ENCODE measurements at regions not wholly inside any gene's neighbourhood (a gene's known extent, or its start where the extent isn't known, plus 50 kb on each side); places are given as distances from the start of the nearest gene placed in this dataset.
A peak's percentile ranks its signal among the peaks of the same experiment; 100 is the strongest.
"Not testable (repeated sequence)": the region's sequence is repeated elsewhere in the genome, so short reads cannot be mapped to it uniquely, and the experiment has no call there.

DNA sequence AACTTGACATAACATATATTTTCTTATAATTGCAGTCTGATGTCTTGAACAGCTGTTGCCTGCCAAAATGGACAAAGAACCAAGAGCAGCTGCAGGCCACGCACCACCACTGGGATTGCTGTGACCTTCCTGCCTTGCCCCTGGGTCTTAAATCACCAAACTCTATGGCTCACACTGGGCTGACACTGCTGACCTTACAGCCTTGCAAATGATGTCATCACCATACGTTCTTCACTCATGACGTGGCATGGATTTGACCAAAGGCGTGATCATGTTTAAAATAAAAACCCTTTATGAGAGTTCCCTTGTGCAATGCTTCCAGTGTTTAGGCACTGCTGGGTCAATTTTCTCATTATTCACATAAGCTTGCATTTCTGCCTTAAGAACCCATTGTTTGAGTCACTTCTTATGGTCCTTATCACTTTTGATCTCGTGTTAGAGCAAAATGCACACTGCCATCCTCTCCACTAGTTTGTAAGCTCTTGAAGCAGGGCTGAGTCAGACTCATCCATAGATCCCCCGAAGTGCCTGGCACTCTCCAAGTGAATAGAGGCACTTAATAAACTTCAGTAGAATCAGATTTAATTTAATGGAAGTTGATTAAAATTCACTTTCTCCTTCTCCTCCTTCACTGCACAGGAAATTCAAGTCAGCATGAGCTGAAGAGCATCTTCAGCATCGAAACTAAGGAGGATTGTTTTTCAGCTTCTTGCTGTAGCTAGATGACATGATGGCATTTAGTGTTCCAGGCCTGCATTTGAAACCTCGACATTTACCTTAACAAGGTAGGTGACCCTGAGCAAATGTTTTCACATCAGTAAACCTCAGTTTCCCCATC is 132.4 kb upstream of the PZP start:
- Mint-ChIP-seq H3K4me3 (peak overlapping the region; percentile 41), H3K27me3 (ENCODE audit: low read depth) (peaks cover 14% of the 10 kb centered on the region), H3K27ac (peak overlapping the region; percentile 56), H3K9me3 (peaks cover 10% of the 10 kb centered on the region), H3K36me3 (ENCODE audit: low read depth) (no peaks in the 10 kb centered on the region), H3K4me1 (ENCODE audit: low read depth) (peaks cover 20% of the 10 kb centered on the region)
- no peak for DNase-seq (ENCODE audit: low spot score)

DNA sequence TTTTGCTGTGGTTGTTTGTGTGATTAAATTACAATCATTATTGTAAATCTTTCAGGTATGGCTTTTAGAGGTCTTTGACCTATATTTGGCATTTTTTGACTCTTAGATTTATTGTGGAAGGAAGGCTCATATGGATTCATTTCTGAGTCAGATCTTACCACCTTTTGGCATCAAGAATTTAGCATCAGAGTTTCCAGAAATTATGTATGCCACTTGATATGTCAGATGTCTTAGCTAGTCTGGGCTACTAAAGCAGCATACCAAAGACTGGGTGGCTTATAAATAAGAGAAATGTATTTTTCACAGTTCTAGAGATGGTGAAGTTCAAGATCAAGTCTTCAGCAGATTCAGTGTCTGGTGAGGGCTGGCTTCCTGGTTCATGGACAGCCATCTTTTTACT is 129.5 kb upstream of the PZP start:
- Mint-ChIP-seq H3K9me3 (peaks cover 10% of the 10 kb centered on the region), H3K4me1 (ENCODE audit: low read depth) (peaks cover 18% of the 10 kb centered on the region), H3K27me3 (ENCODE audit: low read depth) (peaks cover 12% of the 10 kb centered on the region), H3K36me3 (ENCODE audit: low read depth) (no peaks in the 10 kb centered on the region), H3K27ac (no peak overlapping the region), H3K4me3 (no peak overlapping the region)
- DNase-seq (ENCODE audit: low spot score): no peak

DNA sequence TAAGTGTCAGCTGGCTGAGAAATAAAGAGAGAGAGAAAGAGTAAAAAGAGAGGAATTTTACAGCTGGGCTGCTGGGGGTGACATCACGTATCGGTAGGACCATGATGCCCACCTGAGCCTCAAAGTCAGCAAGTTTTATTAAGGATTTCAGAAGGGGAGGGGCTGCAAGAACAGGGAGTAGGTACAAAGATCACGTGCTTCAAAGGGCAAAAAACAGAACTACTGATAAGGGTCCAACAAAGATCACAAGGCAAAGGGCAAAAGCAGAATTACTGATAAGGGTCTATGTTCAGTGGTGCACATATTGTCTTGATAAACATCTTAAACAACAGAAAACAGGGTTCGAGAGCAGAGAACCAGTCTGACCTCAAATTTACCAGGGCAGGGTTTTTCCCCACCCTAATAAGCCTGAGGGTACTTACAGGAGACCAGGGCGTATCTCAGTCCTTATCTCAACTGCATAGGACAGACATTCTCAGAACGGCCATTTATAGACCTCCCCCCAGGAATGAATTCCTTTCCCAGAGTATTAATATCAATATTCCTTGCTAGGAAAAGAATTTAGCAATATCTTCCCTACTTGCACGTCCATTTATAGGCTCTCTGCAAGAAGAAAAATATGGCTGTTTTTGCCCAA is 128.3 kb upstream of the PZP start:
- Mint-ChIP-seq H3K9me3 (peaks cover 10% of the 10 kb centered on the region), H3K4me1 (ENCODE audit: low read depth) (peaks cover 14% of the 10 kb centered on the region), H3K27me3 (ENCODE audit: low read depth) (peaks cover 12% of the 10 kb centered on the region)
- not testable (repeated sequence) for H3K4me3 Mint-ChIP-seq; H3K36me3 Mint-ChIP-seq (ENCODE audit: low read depth); H3K27ac Mint-ChIP-seq; DNase-seq (ENCODE audit: low spot score)

DNA sequence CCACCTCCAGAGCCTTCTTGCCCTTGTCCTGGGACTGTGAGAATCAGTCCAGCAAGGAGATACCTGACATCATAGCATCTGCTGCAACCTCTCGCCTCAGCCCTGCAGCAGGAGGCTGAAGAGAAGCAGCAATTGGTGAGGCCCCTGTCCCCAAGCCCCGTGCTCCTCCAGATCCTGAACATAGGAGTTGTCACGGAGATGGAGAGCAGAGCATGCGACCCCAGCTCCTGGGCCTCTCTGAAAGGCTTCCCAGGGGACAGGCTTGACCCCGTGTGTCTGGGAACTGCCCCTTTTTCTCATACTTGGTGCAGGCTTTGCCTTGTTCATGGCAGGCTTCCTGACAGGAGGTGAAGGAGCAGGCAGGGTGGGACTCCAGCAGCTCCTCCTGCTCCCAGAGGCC is 127.7 kb upstream of the PZP start:
- peaks cover 12% of the 10 kb centered on the region for H3K27me3 Mint-ChIP-seq (ENCODE audit: low read depth)

DNA sequence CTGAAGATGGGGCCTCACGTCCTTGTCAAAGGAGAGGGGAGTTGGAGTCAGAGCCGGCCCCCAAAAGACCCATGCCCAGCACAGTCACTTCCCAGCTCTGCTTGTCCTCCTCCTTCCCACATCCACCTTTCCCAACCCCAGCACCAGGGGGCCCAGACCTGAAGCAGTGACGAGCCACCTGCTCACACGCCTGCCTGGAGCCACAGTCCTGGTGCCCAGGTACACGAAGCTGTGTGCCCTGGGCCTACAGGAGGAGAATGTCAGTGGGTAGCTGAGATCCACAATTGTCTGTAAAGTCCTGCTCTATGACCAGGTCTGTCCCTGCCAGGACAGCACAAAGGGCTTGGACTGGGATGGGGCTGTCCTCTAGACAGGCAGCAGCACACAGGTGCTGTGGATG is 126.8 kb upstream of the PZP start:
- Mint-ChIP-seq H3K27ac (no peak overlapping the region), H3K27me3 (ENCODE audit: low read depth) (peaks cover 12% of the 10 kb centered on the region), H3K4me3 (no peak overlapping the region), H3K9me3 (peaks cover 10% of the 10 kb centered on the region), H3K4me1 (ENCODE audit: low read depth) (peaks cover 7% of the 10 kb centered on the region), H3K36me3 (ENCODE audit: low read depth) (no peaks in the 10 kb centered on the region)
- DNase-seq (ENCODE audit: low spot score): no peak

More for the DNA sequence above, 127.7 kb upstream of the PZP start:
- Mint-ChIP-seq H3K36me3 (ENCODE audit: low read depth) (no peaks in the 10 kb centered on the region), H3K9me3 (peaks cover 10% of the 10 kb centered on the region), H3K4me3 (no peak overlapping the region), H3K27ac (no peak overlapping the region), H3K4me1 (ENCODE audit: low read depth) (peaks cover 12% of the 10 kb centered on the region)
- no peak for DNase-seq (ENCODE audit: low spot score)

DNA sequence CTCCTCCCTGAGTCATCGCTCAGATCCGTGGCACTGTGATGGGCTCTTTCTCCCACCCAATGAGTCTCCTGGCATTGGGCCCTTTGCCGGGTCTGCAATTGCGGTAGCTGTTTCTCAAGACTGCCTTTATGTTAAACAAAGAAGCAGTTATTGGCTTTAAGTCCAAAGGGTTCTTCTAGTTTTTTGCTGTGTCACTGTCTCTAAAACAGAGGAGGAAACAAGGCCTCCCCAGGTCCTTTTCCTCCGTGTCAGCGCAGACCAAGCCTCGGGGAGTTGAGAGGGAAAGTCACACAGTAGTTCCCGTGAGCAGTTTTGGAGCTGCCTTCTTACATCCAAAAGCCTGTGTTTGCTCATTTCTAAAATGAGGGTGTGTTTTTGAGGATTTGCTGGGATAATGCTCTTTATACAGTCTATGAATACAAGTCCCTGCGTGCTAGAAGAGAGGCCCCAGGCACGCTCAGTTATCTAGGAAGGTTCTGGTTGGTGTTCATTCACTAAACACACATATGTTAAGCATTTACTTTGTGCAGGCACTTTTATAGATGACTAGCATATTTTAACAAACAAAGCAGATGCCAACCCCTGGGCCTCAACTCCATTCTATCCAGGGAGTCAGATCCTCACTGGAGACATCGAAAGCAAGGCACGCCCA is 126.0 kb upstream of the PZP start:
- Mint-ChIP-seq H3K27ac (no peak overlapping the region), H3K36me3 (ENCODE audit: low read depth) (no peaks in the 10 kb centered on the region), H3K4me3 (no peak overlapping the region), H3K9me3 (peaks cover 10% of the 10 kb centered on the region), H3K27me3 (ENCODE audit: low read depth) (peaks cover 11% of the 10 kb centered on the region), H3K4me1 (ENCODE audit: low read depth) (peaks cover 7% of the 10 kb centered on the region)
- DNase-seq (ENCODE audit: low spot score): no peak

DNA sequence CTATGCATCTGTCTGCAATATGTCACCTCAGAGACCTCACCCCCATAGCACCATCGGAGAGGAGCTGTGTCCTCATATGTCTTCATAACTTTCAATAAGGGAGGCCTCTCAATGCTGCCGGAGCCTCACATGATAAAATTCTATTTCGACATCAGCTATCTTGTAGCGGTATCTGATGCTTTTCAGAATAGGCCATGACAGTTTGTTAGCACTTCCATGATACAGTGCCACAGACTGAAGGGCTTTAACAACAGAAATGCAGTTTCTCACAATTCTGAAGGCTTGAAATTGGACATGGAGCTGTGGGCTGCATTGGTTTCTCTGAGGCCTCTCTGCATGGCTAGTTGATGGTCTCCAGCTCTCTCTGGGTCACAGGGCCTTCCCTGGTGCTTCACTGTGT is 125.0 kb upstream of the PZP start:
- H3K4me1 Mint-ChIP-seq (ENCODE audit: low read depth): peaks cover 8% of the 10 kb centered on the region
- peaks cover 10% of the 10 kb centered on the region for H3K9me3 Mint-ChIP-seq
- H3K36me3 Mint-ChIP-seq (ENCODE audit: low read depth): no peaks in the 10 kb centered on the region
- H3K27ac Mint-ChIP-seq: no peak overlapping the region
- H3K4me3 Mint-ChIP-seq: no peak overlapping the region
- peaks cover 7% of the 10 kb centered on the region for H3K27me3 Mint-ChIP-seq (ENCODE audit: low read depth)
- DNase-seq (ENCODE audit: low spot score): no peak

DNA sequence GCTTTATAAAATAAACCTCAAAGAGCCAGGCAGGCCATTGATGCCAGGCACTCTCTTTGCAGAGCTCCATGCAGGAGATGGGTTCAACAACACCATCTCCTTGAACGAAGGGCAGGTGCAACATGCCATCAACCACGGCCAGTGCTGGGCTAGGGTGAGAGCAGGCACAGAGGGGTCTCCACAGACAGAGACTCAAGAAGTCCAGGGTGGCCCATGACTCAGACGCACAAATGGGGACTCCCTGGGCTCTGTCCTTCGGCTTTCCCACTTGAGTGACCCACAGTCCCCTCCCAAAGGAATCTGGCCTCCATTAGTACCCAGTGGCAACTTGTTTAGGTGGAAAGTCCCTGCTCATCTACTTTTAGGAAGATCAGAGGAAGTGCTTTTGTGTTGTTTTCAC is 124.4 kb upstream of the PZP start:
- Mint-ChIP-seq H3K4me3 (no peak overlapping the region), H3K36me3 (ENCODE audit: low read depth) (no peaks in the 10 kb centered on the region)

DNA sequence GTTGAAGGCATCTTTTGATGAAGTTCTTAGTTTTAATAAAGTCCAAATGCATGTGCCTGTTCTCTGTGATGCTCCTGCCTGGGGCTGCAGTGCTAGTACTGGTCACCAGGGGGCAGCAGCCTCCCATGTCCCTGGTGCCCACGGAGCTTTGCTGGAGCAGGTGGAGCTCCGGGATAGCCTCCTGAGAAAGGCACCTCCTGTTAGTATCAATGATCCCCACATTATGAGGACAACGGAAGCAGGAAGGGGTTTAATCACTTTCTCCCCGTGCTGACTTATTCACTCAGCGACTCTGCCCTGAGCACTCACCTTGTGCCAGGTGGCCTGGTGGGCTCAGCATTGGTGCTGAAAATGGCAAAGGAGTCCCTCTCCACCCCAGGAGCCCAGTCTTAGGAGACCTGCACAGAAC is 123.0 kb upstream of the PZP start:
- no peak overlapping the region for H3K27ac Mint-ChIP-seq
- no peak overlapping the region for H3K4me3 Mint-ChIP-seq
- peak; percentile 46 for DNase-seq (ENCODE audit: low spot score)
- no peaks in the 10 kb centered on the region for H3K36me3 Mint-ChIP-seq (ENCODE audit: low read depth)
- peaks cover under 1% of the 10 kb centered on the region for H3K27me3 Mint-ChIP-seq (ENCODE audit: low read depth)
- peaks cover 17% of the 10 kb centered on the region for H3K4me1 Mint-ChIP-seq (ENCODE audit: low read depth)
- H3K9me3 Mint-ChIP-seq: peaks cover under 1% of the 10 kb centered on the region

More for the DNA sequence above, 124.4 kb upstream of the PZP start:
- Mint-ChIP-seq H3K27me3 (ENCODE audit: low read depth) (peaks cover 4% of the 10 kb centered on the region), H3K4me1 (ENCODE audit: low read depth) (peaks cover 10% of the 10 kb centered on the region), H3K9me3 (peaks cover 9% of the 10 kb centered on the region), H3K27ac (no peak overlapping the region)
- DNase-seq (ENCODE audit: low spot score): no peak

DNA sequence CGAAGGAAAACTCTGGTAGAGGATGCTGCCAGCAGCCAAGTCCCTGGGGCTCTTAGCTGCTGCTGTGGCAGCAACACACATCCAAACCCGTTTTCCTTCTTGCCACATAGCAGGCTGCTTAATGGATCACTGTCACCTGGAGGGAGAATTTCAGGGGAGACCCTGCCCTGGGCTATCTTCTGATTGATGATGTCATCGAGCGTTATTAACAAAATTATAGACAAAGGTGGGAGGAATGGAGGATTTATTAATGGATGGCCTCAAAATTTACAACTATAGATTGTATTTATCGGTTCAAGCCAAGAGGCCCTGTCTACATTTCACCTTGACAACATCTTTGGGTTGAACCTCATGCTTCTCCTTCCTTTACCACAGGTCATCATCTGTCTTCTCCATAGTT is 120.8 kb upstream of the PZP start:
- H3K27ac Mint-ChIP-seq: no peak overlapping the region
- peaks cover 17% of the 10 kb centered on the region for H3K4me1 Mint-ChIP-seq (ENCODE audit: low read depth)
- no peaks in the 10 kb centered on the region for H3K36me3 Mint-ChIP-seq (ENCODE audit: low read depth)
- DNase-seq (ENCODE audit: low spot score): no peak
- no peaks in the 10 kb centered on the region for H3K27me3 Mint-ChIP-seq (ENCODE audit: low read depth)
- no peak overlapping the region for H3K4me3 Mint-ChIP-seq
- H3K9me3 Mint-ChIP-seq: no peaks in the 10 kb centered on the region

DNA sequence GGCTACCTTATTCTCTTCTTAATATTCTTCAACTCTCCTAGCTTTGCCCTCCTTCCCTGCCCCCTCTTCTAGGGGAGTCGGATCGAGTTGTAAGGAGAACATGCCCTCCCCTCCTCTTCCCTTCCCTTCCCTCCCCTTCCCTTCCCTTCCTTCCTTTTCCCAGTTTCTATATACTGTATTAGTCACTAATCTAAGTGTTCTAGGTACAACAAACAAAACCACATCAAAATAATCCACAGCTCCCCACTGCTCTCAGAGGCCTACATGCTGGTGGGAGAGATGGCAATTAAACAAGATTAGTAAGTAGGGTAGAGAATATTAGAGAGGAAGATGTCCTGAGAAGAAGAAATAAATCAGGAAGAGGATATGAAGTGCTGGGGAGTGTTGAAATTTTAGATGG is 119.9 kb upstream of the PZP start:
- no peaks in the 10 kb centered on the region for H3K27me3 Mint-ChIP-seq (ENCODE audit: low read depth)
- no peaks in the 10 kb centered on the region for H3K9me3 Mint-ChIP-seq
- no peak overlapping the region for H3K4me3 Mint-ChIP-seq
- DNase-seq (ENCODE audit: low spot score): no peak
- peaks cover 17% of the 10 kb centered on the region for H3K4me1 Mint-ChIP-seq (ENCODE audit: low read depth)
- H3K27ac Mint-ChIP-seq: no peak overlapping the region
- no peaks in the 10 kb centered on the region for H3K36me3 Mint-ChIP-seq (ENCODE audit: low read depth)

DNA sequence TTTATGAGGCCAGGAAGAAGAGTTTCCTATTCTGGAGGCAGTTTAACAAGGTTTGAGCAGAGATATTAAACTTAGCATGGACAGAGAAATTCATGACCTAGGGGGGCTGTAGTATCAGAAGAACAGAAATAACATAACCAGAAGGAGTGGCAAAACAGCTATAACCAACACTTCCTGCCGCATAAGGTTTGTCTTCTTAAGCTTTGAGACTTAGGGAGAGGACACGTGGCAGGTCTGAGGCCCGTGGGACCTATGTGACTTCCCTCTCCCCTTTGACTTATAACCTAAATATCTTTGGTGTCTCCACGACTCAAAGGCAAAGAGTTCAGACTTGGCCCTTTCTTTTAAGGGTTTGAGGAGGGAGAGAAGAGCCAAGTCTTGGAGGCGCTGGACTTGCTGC is 119.1 kb upstream of the PZP start:
- Mint-ChIP-seq H3K27ac (no peak overlapping the region), H3K4me3 (no peak overlapping the region), H3K27me3 (ENCODE audit: low read depth) (no peaks in the 10 kb centered on the region), H3K4me1 (ENCODE audit: low read depth) (peaks cover 13% of the 10 kb centered on the region), H3K9me3 (no peaks in the 10 kb centered on the region), H3K36me3 (ENCODE audit: low read depth) (no peaks in the 10 kb centered on the region)
- no peak for DNase-seq (ENCODE audit: low spot score)

DNA sequence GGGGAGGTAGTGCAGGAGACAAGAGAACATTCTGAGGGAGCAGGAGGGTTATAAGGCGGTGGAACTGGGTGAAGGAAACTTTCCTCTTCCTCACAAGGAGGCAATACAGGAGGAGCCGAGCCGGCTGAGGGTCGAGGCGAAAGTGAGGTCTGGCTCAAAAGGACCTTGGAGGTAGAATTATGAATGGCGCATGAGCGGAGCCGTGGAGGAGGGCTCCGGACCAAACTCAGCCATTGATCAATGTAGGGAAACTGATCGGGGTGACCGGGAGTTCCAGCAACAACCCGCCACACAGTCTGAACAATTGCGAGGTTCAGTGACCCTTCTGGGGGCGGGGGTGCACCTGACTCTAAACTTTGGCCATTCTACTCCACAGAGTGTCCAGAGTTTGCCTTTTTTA is 118.7 kb upstream of the PZP start:
- H3K4me1 Mint-ChIP-seq (ENCODE audit: low read depth): peaks cover 13% of the 10 kb centered on the region
- not testable (repeated sequence) for H3K27ac Mint-ChIP-seq; H3K36me3 Mint-ChIP-seq (ENCODE audit: low read depth); H3K9me3 Mint-ChIP-seq; H3K4me3 Mint-ChIP-seq; DNase-seq (ENCODE audit: low spot score); H3K27me3 Mint-ChIP-seq (ENCODE audit: low read depth)

DNA sequence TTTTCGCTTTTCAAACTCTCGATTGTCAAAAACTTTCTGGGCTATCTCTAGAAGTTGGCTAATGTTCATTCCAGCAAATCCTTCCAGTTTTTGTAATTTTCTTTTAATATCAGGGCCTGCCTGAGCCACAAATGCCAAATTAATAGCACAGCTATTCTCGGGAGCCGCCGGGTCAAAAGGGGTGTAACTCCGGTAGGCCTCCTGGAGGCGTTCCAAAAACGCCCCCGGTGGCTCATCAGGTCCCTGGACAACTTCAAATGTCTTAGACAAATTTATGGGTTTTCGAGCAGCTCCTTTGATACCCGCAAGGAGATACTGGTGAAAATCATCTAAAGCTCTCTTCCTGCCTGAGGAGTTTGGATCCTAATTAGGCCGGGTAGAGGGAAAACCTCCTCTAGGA is 117.9 kb upstream of the PZP start:
- no peaks in the 10 kb centered on the region for H3K36me3 Mint-ChIP-seq (ENCODE audit: low read depth)
- no peak for DNase-seq (ENCODE audit: low spot score)
- H3K9me3 Mint-ChIP-seq: no peaks in the 10 kb centered on the region
- no peaks in the 10 kb centered on the region for H3K27me3 Mint-ChIP-seq (ENCODE audit: low read depth)
- no peak overlapping the region for H3K27ac Mint-ChIP-seq
- H3K4me1 Mint-ChIP-seq (ENCODE audit: low read depth): peaks cover 10% of the 10 kb centered on the region
- no peak overlapping the region for H3K4me3 Mint-ChIP-seq

Data from T-helper 2 cell treated with Interferon-gamma antibody and Interleukin-4, amounts not matched to agents 5 μg/mL and 100 μg/mL, for 36 hours (primary cell).